Endodermal cell (in vitro differentiated cells): ENCODE measurements at regions not wholly inside any gene's neighbourhood (a gene's known extent, or its start where the extent isn't known, plus 50 kb on each side); places are given as distances from the start of the nearest gene placed in this dataset.
"Not testable (repeated sequence)": the region's sequence is repeated elsewhere in the genome, so short reads cannot be mapped to it uniquely, and the experiment has no call there.

Experiments
- DNase-seq: peaks from one replicate; pipeline ENCODE4 v3.0.0-alpha.2; 2017
- H3K27ac ChIP-seq: 2 replicates; pipeline ENCODE4 v1.5.1; 2013; ENCODE audit warnings: mild to moderate bottlenecking, low read depth, low read length, moderate library complexity
- H3K27me3 ChIP-seq: 2 replicates; pipeline ENCODE4 v1.6.1; 2013; ENCODE audit warnings: mild to moderate bottlenecking, low read length, moderate library complexity; ENCODE audit not compliant: insufficient read depth, control insufficient read depth, poor library complexity, severe bottlenecking
- H3K36me3 ChIP-seq: 2 replicates; pipeline ENCODE4 v1.7.0; 2013; ENCODE audit warnings: mild to moderate bottlenecking, low read length, moderate library complexity; ENCODE audit not compliant: control insufficient read depth, insufficient read depth
- H3K4me1 ChIP-seq: one replicate; pipeline ENCODE4 v1.7.0; 2013; ENCODE audit warnings: low read length; ENCODE audit not compliant: control insufficient read depth, insufficient read depth
- H3K4me3 ChIP-seq: 2 replicates; pipeline ENCODE4 v1.5.1; 2013; ENCODE audit warnings: mild to moderate bottlenecking, low read length, moderate library complexity
- H3K9ac ChIP-seq: 2 replicates; pipeline ENCODE4 v1.6.1; 2013; ENCODE audit warnings: mild to moderate bottlenecking, low read length, moderate library complexity; ENCODE audit not compliant: poor library complexity, severe bottlenecking; ENCODE audit errors: extremely low read depth
- H3K9me3 ChIP-seq: 2 replicates; pipeline ENCODE4 v1.6.1; 2013; ENCODE audit warnings: mild to moderate bottlenecking, low read length, moderate library complexity; ENCODE audit not compliant: control insufficient read depth
- H3K27ac Mint-ChIP-seq: 2 replicates; pipeline ENCODE4 v1.8.0; 2020; ENCODE audit warnings: mixed read lengths
- H3K27me3 Mint-ChIP-seq: 2 replicates; pipeline ENCODE4 v1.8.0; 2021; ENCODE audit warnings: mild to moderate bottlenecking, mixed read lengths; ENCODE audit not compliant: insufficient read depth
- H3K36me3 Mint-ChIP-seq: 2 replicates; pipeline ENCODE4 v1.8.0; 2020; ENCODE audit warnings: low read depth, mixed read lengths
- H3K4me1 Mint-ChIP-seq: 2 replicates; pipeline ENCODE4 v1.8.0; 2020; ENCODE audit warnings: mixed read lengths
- H3K4me3 Mint-ChIP-seq: 2 replicates; pipeline ENCODE4 v1.8.0; 2020; ENCODE audit warnings: mild to moderate bottlenecking, moderate library complexity, mixed read lengths
- H3K9me3 Mint-ChIP-seq: 2 replicates; pipeline ENCODE4 v1.8.0; 2020; ENCODE audit warnings: mild to moderate bottlenecking, mixed read lengths
- CTCF ChIP-seq: fragments of 200-600 bp; sonication (generic); conservative IDR thresholded peaks from 2 replicates; pipeline ENCODE4 v1.5.0; 2021; ENCODE audit warnings: antibody characterized with exemption, mild to moderate bottlenecking
- whole genome bisulfite sequencing, 2 experiments: methylation state at CpG; one replicate each; pipeline versions ENCODE4 v1.1.5 to v1.1.7; 2013; ENCODE audit warnings: missing lambda C conversion rate in 2 of 2, mixed read lengths in 1 of 2; ENCODE audit not compliant: insufficient coverage in 1 of 2, insufficient read length in 1 of 2; 5-methylcytosine and 5-hydroxymethylcytosine counted together

GRCh38 chr11:50298182-50298988 lies 265.7 kb downstream of the OR4C45 start:
- TF ChIP-seq CTCF, result no peak
- Mint-ChIP-seq H3K27me3 (no peaks in the 10 kb centered on the region), H3K4me1 (no peaks in the 10 kb centered on the region), H3K36me3 (no peaks in the 10 kb centered on the region), H3K9me3 (peaks cover 76% of the 10 kb centered on the region), H3K27ac (no peak overlapping the region), H3K4me3 (no peak overlapping the region)
- H3K4me1 ChIP-seq, result no peaks in the 10 kb centered on the region
- H3K36me3 ChIP-seq, result no peaks in the 10 kb centered on the region
- H3K9me3 ChIP-seq, result peaks cover 29% of the 10 kb centered on the region
- 93 to 94% methylated on average over 27 to 59 of the region's 59 CpGs for WGBS, 2 experiments
- no peak for DNase-seq
- no peak overlapping the region for H3K27ac ChIP-seq
- H3K27me3 ChIP-seq, result no peaks in the 10 kb centered on the region
- H3K9ac ChIP-seq, result no peak overlapping the region
- no peak overlapping the region for H3K4me3 ChIP-seq

DNA sequence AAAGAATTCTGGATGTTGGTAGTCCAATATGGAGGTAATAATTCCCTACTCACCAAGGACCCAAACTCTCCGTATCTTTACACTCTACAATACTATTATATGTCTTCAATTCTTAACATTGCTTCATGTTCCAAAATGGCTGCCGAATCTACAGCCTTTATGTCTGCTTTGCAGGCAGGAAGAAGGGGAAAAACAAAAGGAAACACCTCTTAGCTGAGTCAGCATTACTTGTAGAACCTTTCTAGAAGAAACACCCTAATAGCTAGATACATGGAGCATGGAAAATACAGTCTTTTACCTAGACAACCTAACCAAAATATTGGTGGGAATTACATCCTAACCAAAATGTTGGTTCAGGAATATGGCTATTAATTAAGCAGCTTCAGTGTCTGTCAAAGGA lies 298.0 kb downstream of the OR4C45 start:
- H3K36me3 ChIP-seq, H3K4me1 Mint-ChIP-seq, H3K27ac Mint-ChIP-seq, H3K4me3 Mint-ChIP-seq, DNase-seq, H3K27me3 ChIP-seq, H3K9ac ChIP-seq, H3K4me1 ChIP-seq, H3K4me3 ChIP-seq, H3K36me3 Mint-ChIP-seq, H3K27me3 Mint-ChIP-seq, H3K27ac ChIP-seq: not testable (repeated sequence)
- H3K9me3 Mint-ChIP-seq, result peaks cover 99% of the 10 kb centered on the region
- WGBS, 2 experiments, result 71% methylated on average over 2 of the region's 2 CpGs; no CpG with 5 or more reads in 1 of the 2 experiments
- H3K9me3 ChIP-seq, result peaks cover 46% of the 10 kb centered on the region

GRCh38 chr11:50333861-50334260 lies 301.2 kb downstream of the OR4C45 start:
- TF ChIP-seq CTCF, result no peak
- H3K9me3 ChIP-seq, result peaks cover 51% of the 10 kb centered on the region
- DNase-seq, result no peak
- Mint-ChIP-seq H3K27ac (no peak overlapping the region), H3K4me1 (no peaks in the 10 kb centered on the region), H3K4me3 (no peak overlapping the region), H3K27me3 (no peaks in the 10 kb centered on the region), H3K9me3 (peaks cover 92% of the 10 kb centered on the region), H3K36me3 (peaks cover 2% of the 10 kb centered on the region)
- no peaks in the 10 kb centered on the region for H3K36me3 ChIP-seq
- no peaks in the 10 kb centered on the region for H3K4me1 ChIP-seq
- no peaks in the 10 kb centered on the region for H3K27me3 ChIP-seq
- H3K27ac ChIP-seq, result no peak overlapping the region
- no peak overlapping the region for H3K4me3 ChIP-seq
- WGBS, 2 experiments, result 45% methylated on average over 4 of the region's 4 CpGs; no CpG with 5 or more reads in 1 of the 2 experiments
- no peak overlapping the region for H3K9ac ChIP-seq

DNA sequence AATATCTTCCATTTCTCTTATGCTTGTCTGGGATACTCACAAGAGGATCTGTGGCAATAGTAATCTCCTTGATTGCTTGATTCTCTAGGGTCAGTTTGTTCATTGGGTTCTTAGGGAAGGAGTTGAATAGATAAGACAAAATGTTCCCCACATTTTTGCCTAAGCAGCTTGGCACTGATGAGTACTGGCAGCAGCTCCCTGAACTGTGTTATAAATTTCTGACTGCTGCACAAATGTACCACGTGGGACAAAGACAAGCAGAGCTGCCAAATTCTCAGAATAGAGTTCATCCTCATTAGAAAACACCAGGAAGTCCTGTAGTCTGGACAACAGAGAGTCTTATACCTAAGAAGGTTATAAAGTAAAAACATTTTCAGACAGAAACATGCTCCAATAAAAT lies 304.8 kb downstream of the OR4C45 start:
- H3K9me3 ChIP-seq, result peaks cover 40% of the 10 kb centered on the region

GRCh38 chr11:50348018-50348417 lies 315.3 kb downstream of the OR4C45 start:
- not testable (repeated sequence) for H3K27me3 ChIP-seq, H3K27ac Mint-ChIP-seq, H3K9ac ChIP-seq, DNase-seq, H3K4me3 ChIP-seq, H3K36me3 ChIP-seq, H3K9me3 Mint-ChIP-seq, H3K27me3 Mint-ChIP-seq, H3K4me3 Mint-ChIP-seq, H3K4me1 Mint-ChIP-seq, H3K4me1 ChIP-seq, H3K9me3 ChIP-seq, H3K27ac ChIP-seq, H3K36me3 Mint-ChIP-seq
- WGBS, 2 experiments, result no CpG with 5 or more reads among the region's 3 CpGs

More for the DNA sequence above, 304.8 kb downstream of the OR4C45 start:
- H3K27ac Mint-ChIP-seq, H3K27me3 Mint-ChIP-seq, H3K36me3 Mint-ChIP-seq, H3K4me1 ChIP-seq, DNase-seq, H3K4me1 Mint-ChIP-seq, H3K36me3 ChIP-seq, H3K27me3 ChIP-seq, H3K27ac ChIP-seq, H3K4me3 Mint-ChIP-seq, H3K9ac ChIP-seq, H3K4me3 ChIP-seq: not testable (repeated sequence)
- WGBS, 2 experiments, result no CpG with 5 or more reads among the region's 1 CpG
- peaks cover 85% of the 10 kb centered on the region for H3K9me3 Mint-ChIP-seq
